NCI-H526 treated with DMSO at 0.1 percent for 48 hours (cell line): ENCODE measurements at regions not wholly inside any gene's neighbourhood (a gene's known extent, or its start where the extent isn't known, plus 50 kb on each side); places are given as distances from the start of the nearest gene placed in this dataset.
A peak's percentile ranks its signal among the peaks of the same experiment; 100 is the strongest.

Experiments
- DNase-seq: peaks from one replicate; lab custom pipeline; 2025; lab: John Stamatoyannopoulos, UW

DNA sequence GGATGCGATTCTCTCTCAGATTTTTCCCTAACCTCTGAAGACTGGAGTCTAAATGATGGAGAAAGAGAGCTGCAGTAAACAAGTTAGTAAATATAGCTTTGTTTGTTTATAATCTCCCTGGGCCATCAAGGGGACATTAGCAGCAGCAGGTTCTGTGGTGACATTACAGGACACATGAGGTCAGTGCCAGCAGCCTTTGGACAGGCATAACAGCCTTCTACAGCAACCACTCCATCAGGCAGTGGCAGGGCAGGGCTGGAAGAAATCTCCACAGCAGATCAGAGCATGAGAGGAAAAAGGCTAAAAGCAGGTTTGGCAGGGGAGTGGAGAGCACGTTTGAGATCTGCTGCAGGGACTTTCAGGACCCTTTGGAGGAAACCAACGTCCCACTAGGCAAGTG, 127.6 kb upstream of the ACP3 start:
- DNase-seq, result no peak

DNA sequence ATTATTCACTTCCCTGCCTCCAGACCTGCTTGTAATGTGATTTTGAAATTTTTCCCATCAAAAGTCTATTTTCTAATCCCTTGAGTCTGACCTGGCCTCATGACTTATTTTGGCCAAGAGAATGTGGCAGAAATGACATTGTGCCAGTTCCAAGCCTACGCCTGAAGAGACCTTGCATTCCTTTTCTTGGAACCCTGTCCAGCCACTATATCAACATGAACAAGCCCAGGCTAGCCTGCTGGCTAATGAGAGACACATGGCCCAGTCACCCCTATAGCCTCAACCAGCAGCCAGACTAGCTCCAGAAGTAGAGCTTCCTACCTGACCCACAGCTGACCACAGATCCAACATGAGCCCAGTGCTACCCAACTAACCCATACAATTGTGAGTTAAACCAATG, 121.1 kb upstream of the ACP3 start:
- DNase-seq, result no peak

DNA sequence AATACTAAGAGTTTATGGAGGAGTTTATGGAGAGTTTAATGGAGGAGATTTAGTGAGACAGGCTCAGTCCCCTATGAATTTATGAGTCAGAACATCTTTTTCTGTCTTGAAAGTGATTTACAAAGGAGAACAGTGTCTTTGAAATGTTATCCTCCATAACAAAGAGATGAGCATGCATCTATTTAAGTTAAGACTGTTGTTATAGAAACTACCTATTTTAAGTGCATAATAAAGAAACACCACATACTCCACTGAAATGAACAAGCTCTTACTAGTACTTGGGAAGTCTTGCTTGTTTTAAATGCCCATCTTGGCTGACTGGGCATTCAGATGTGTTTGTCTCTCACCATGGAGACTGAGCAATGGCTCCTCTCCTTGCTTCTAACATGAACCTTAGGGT, 118.7 kb upstream of the ACP3 start:
- DNase-seq, result no peak

DNA sequence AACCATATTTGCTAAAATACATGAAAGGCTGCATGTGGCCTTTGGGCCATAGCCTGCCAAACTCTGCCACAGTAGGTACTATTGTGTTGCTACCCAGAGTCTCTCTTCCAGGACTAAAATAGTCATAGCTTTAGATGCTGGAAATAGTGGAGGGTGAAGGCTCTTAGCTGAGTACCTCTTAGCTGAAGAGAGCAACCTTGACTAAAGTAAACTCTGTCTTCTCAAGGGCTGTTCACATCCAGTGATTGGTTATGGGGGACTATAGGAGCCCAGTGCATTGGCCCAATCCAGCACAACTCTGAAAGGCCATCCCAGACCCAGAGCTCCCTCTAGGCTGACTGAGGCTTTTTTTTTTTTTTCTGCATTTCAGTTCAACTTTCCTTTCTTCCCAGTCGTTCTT, 117.8 kb upstream of the ACP3 start:
- no peak for DNase-seq

DNA sequence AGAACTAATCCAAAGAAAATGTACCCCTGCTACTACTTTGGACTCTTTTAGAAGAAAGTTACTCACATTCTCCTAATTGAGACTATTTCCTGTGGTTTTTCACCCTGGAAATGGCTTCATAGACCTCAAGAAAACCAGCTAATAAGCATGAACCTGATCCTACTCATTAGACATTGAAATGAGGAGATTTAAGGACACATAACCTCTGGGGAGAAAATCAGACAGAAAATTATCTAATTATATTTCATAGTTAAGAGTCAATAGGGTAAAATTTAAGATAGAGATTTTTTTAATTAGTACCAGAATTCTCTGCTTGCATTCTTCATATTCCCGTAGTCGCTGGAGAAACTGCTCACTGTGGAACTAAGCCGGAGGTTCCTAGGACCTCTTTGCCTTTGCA, 114.6 kb upstream of the ACP3 start:
- no peak for DNase-seq

DNA sequence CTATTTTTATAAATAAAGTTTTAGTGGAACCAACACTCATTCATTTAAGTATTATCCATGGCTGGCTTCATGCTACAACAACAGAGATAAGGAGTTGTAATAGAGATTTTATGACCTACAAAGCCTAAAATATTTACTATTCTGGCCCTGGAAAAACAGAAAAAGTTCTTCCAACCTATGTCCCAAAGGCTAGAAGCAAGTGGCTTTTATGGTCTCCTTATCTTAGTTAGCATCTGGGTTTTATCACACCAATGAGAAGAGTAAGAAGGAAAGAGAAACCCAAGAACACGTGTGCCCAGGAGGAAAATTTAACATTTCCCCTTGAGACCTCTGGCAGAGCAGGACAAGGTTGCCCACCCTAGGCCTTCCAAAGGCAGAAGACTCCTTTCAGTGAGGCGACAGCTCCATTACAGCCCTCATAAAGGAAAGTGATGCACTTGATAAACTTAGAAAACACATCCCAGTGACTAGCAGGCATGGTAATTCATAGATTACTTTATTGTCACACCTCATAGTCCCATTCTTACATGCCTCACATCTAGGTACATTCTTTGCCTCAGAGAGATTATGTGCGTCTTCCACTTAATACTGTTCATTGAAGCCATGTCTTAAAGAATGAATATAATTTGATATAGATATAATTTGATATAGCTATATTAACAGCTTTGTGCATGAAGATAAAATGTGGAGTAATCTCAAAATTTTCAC, 113.2 kb upstream of the ACP3 start:
- DNase-seq, result no peak

DNA sequence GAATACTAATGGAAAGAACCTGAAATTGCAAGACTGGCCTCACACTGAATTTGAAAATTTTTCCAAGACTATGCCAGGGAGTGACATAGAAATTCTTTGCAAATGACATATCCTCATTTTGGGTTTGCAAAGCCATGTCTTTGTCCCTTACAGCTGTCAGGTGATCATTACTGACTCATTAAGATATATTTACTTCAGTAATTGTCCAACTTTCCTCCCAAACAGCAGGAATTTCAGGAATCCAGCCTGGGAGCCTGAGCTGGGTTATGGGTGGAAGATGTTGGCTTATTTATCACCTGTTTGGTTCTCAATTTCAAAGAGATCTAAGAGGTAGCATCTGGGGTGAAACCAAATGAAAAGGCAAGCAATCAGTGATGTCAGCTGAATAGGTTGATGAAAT, 111.6 kb upstream of the ACP3 start:
- DNase-seq, result no peak

DNA sequence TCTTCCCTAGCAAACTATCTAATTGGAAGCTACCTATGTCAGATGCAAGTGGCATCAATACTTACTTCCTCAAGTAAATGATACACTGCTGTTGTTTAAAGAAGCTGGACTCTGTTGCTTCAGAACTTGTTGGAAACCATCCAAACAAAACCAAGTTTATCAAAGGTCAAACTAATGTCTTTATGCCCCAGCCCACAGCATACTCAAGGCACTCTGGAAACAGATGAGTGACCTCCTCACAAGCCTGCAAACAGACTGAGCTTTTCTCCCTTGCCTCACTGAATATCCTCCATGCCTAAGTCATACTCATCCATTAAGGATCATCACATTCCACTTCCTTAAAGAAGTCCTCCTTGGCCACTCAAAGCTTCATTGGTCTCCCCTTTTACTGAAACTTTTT, 107.4 kb upstream of the ACP3 start:
- no peak for DNase-seq

DNA sequence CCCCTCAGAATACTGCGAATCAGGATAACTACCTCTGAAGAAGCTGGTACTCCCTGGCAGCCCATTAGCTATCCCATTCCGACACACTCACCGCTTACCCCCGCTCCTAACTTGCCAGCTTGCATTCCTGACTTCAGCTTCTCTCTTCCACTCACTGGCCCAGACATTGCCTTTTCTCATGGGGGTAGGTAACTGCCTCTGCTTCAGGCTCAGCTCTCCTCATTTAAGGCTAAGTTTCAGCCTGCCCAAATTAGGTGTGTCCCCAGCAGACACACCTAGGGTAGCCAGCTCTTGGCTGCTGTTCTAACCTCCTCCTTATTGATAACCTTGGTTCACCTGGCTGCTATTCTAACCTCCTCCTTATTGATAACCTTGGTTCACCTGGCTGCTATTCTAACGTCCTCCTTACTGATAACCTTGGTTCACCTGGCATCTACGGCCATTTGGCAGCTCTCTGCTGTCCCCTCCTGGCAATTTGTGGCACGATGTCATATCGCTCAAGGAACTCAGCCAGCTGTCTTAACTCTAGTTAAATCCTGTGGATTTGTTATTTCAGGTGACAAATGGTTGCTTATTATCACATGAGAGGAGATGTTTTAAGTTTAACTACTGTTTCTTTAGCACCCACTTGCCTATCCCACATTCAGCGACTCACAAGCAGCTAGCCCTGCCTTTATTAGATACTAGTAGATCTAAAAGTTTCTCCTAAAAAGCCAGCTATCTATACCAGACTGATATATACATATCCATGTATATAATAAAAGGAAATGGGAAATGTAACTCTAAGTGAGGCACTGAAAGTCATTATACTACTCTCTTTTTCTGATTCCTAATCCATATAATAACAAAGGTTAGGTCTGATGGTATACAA, 106.5 kb upstream of the ACP3 start:
- DNase-seq, result peak; percentile 5

DNA sequence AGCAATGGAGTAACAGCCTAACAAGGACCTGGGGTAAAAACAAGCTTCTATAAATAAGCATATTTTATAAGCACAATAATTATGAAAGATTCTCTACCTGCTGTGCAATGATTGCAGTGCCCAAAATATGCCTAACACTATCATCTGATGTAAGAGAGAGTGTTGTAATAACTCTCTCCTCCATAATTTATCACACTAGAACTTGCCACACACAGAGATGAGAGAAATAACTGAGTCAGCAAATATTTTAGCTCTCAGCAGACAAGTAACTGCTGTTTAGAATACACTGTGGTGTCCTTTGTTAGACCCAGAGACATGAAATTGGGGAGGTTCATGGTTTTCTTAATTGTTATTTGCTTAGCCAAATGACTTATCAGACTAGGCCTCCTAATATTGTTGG, 105.3 kb upstream of the ACP3 start:
- no peak for DNase-seq

DNA sequence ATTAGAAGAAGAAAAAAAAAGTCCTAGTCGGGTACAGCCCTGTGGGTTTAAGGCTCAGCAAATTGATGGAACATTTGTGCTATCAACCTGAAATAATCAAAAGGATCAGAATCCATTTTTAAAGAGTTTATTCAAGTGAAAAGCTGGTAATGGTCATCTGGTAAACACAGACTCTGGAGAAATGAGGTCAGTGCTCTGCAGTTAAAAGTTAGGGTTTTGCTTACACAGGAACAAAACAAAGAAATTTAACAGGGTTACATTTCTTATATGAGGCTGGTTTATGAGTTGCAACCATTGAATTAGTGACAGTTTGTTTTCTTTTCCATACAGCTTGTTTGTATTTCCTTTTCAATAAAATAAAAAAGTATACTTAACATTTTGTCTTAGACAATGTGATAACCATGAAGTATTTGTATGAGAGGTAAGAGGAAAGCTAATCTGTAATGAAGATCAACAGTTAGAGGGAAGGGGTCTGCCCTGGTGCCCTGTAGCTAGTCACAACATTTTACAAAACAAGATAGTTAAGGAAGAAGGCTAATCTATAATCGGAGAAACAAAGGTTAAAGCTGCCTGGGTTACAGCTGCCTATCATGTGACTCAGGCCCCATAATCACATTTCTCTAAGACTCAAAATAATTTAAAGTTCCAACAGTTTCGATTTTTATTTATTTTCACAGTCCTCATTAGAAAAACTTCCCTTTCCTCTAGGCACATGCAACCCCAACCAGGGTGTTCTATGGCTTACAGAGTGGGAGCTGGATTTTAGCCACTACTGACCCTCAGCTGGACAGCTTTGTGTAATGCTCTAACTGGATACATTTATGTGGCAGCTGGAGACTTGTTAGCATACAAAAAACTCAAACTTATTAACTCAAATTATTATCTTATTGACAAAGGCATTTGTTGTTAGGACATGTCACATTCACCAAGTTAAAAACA, 98.1 kb upstream of the ACP3 start:
- DNase-seq, result no peak

DNA sequence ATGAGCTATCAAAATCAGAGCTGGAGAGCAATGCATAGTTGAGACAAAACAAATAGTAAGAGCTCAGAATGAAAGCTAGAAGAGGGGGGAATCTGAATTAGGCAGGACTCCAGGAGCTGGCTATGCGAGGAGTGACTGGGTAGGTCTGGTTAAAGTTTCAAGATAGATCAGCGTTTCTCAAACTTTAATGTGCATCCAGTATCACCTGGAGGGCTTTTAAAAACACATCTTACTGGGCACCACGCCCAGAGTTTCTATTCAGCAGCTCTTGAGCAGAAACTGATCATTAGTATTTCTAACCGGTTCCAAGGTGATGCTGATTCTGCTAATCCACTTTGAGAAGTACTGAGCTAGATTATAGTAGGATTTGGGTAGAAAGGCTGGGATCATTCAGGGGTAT, 96.2 kb upstream of the ACP3 start:
- no peak for DNase-seq

DNA sequence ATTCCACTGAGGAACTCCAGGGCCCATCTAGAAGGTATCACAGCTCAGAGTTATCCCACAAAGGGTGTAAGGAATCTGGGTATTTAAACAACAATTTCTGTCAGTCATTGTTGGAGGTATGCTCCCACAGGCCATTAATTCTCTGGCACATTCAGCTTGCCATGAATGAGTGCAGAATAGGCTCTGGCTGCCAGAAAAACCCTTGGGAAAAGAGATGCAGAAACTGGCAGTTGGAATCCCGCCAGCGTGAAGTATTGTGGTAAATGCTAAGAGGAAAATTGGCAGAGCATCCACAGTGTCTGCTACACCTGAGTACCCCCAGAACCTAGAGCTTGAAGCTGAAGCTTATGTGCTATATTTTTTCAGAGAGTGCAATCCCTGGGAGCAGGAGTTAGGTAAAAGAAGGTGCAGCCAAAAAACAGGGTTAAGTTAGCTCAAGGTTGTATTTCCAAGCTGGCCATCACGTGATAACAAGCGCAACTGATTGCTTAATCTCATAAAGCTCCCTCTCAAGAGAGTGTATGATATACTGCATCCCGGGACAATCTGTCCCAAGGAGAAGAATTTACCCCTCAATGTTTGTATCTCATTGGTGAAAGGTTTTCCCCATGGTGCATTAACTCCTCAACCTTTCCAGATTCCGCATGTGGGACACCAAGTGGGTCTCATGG, 94.2 kb upstream of the ACP3 start:
- DNase-seq, result no peak

DNA sequence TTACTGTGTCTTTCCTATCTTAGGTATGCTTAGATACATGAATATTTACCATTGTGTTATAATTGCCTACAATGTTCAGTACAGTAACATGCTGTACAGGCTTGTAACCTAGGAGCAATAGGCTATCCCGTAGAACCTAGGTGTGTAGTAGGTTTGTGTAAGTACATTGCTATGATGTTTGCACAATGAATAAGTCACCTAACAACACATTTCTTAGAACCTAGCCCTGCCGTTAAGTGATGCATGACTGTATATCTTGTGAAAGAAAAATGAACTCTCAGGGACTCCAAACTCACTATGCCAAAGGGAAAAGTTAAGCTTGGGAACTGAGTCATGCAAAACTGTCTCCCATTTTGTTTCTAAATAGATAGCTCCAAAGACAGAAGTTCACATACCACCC, 91.5 kb upstream of the ACP3 start:
- no peak for DNase-seq

DNA sequence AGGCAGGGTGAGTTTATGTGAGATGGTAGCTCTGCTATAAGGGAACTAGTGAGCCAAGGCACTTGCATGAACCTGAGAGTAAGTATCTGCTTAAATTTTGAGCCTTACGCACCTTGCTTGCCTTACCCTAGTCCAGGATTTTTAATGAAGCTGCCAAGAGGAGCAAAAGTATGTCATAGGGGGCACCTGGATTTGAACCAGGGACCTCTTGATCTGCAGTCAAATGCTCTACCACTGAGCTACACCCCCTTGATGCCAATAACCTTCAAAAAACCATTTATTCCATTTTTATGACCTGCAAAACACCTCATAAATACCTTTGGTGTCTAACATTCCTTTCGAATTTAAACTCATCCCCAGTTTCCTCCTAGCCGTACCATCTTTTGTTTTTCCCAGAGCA, 88.3 kb upstream of the ACP3 start:
- no peak for DNase-seq

DNA sequence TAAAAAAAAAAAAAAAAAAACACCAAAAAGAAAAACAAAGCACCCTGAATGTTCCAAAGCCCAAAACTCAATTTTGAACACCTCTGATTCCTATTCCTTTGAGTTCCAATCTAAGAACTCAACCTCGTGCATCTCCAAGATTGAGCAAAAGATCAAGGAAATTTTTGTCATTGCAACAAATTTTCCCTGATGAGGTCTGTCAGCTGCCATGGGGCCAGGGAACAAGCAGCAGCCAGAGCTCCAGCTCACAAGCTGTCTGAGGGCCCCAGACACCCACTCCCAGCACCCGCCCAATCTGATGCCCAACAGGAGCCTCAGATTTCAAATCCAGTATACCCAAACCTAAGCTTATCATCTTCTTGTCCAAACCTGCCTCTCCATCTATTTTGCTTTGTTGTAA, 87.6 kb upstream of the ACP3 start:
- DNase-seq, result no peak

DNA sequence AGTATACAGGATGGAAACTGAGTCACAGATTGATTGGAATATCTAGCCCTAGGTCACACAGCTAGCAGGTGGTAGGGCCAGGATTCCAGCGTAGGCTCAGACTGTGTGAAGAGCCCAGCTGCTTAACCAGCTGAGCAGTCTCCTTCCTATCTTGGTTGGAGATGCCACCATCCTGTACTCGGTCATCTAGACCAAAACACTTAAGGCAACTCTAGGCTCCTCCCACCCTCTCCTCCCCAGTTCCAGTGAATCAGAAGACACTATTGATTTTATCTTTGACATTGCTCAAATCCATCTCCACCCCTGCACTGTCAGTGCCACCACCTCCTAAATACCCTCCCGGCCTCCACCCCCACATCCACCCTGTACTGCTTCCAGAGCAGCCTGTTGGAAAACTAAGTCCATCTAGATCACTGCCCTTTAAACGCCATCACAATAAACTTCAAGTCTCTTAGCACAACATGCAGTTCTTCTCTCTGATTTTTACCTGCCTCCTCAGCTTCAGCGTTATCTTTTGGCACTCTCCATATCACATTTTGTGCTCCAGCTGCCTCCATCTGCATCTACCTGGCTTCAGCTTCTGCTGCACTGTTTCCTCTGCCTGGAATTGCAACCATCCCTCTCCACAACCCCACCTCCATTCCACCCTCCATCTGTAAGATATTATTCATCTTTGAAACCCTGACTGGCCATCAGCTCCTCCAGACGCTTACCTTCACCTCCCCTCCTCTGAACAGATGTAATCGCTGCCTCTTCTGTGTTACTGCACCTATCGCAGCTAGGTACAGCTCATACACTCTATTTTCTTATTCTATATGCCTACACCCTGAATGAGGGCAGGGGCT, 86.8 kb upstream of the ACP3 start:
- no peak for DNase-seq

DNA sequence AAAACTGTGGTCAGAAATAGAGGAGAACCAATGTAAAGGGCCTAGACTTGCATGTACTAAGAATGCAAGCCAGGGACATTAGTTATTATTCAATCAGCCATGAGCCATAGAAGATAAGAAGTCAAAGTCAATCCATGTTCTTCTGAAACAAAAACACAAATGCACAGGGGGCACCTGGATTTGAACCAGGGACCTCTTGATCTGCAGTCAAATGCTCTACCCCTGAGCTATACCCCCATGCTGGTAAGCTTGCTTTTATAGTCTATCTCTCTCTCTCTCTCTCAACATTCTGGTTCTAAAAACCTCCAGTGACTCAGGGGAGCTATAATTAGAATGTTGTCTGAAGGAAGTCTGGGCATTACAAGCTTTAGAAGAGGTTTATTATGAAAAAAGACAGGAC, 85.6 kb upstream of the ACP3 start:
- DNase-seq, result no peak

DNA sequence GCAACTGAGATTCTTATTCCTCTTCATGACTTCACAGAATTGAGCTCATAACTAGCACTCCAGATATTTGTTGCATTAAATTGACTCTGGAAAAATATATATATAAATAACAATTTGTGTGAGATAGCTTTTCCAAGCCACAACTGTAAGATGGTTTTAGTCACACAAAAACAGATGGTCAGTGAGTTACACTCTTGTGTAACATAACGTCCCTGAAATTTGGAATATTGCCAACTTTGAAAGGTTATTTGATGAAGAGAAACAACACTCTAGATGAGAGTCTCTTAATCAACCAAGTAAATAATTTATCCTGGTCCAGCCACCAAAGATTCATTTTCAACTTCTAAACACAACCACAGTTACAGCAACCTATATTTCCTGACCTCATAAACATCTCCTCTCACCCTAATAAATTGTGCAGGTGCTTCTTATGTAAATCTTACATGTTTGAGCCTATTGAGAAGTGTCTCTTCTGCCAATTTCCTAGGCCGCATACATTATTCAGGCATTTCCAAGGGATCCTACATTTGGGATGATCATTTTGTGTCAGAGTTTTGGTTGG, 84.9 kb upstream of the ACP3 start:
- no peak for DNase-seq

DNA sequence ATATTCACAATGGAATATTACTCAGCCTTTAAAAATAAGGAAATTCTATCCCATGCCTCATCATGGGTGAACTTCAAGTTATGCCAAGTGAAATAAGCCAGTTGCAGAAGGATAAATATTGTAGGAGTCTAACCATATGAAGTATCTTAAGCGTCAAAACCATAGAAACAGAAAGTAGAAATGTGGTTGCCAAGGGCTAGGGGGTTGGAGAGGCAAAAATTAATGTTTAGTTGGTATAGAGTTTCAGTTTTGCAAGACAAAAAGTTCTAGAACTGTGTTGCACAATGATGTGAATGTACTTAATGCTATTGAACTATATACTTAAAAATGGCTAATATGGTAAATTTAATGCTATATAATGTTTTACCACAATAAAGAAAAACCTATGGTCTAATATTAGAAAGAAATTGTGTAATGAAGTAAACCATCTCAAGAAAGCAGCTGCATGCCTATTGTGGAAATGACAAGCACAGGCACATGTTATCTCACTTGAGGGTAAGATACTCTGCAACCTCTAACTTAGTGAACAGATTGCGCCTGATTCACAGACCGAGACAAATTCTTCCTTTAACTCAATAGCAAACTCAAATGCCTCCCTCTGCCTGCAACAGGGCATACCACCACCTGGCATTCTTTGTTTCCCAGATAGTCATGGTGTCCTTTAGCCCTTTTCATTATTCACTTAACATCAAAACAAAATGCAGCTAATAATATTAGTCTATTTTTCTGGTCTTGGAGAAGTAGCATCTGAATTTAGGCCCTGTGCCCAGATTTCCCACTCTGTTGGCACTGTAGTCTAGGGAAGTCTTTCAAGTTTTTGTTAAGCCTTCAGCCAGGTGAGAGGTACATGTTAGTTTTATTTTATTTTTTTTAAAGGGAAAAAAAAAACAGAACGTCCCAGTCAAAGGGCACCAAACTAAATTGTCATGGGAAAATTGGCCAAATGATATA, 80.2 kb upstream of the ACP3 start:
- DNase-seq, result no peak
